HEK293T (cell line): ENCODE measurements at regions not wholly inside any gene's neighbourhood (a gene's known extent, or its start where the extent isn't known, plus 50 kb on each side); places are given as distances from the start of the nearest gene placed in this dataset.

Experiments used
- ARNT ChIP-seq: fragments of 450-650 bp; IDR thresholded peaks from 2 replicates; pipeline ENCODE4 v1.6.1; 2017; ENCODE audit warnings: mild to moderate bottlenecking
- CTBP1 ChIP-seq: fragments of 450-650 bp; IDR thresholded peaks from 2 replicates; pipeline ENCODE4 v1.6.1; 2016; ENCODE audit warnings: borderline replicate concordance
- FOXA1 ChIP-seq: fragments of 450-650 bp; IDR thresholded peaks from 2 replicates; pipeline ENCODE4 v1.6.1; 2016; ENCODE audit warnings: mild to moderate bottlenecking
- FOXM1 ChIP-seq: fragments of 450-650 bp; IDR thresholded peaks from 2 replicates; pipeline ENCODE4 v1.6.1; 2017; ENCODE audit warnings: mild to moderate bottlenecking, borderline replicate concordance
- HDGF ChIP-seq: fragments of 450-650 bp; IDR thresholded peaks from 2 replicates; pipeline ENCODE4 v1.6.1; 2017; ENCODE audit warnings: antibody characterized with exemption, borderline replicate concordance
- L3MBTL2 ChIP-seq: fragments of 450-650 bp; conservative IDR thresholded peaks from 2 replicates; pipeline ENCODE4 v1.6.1; 2016; ENCODE audit warnings: mild to moderate bottlenecking
- PKNOX1 ChIP-seq: fragments of 450-650 bp; IDR thresholded peaks from 2 replicates; pipeline ENCODE4 v1.6.1; 2016
- SP1 ChIP-seq: fragments of 450-650 bp; IDR thresholded peaks from 2 replicates; pipeline ENCODE4 v1.6.1; 2017

- TF ChIP-seq FOXA1 (no peak), CTBP1 (no peak), FOXM1 (no peak), HDGF (no peak), PKNOX1 (no peak), SP1 (no peak), L3MBTL2 (no peak), ARNT (no peak)
Measured at GRCh38 chr2:2683606-2684224, 352.6 kb upstream of the MYT1L start.
